Motor neuron (in vitro differentiated cells): ENCODE measurements at regions not wholly inside any gene's neighbourhood (a gene's known extent, or its start where the extent isn't known, plus 50 kb on each side); places are given as distances from the start of the nearest gene placed in this dataset.

ENCODE experiments used
- ATAC-seq, 8 experiments: fragments of 200-7000 bp; cut with Tn5 transposase; replicated peaks in 6 of 8; 2 replicates each; pipeline ENCODE4 v1.8.0; 2021; ENCODE audit warnings: mild to moderate bottlenecking in 8 of 8, moderate library complexity in 8 of 8
- H3K27ac ChIP-seq, 2 donors: fragments of 250-450 bp; sonication (Bioruptor Pico); 2 replicates each; pipeline ENCODE4 v1.9.0; 2021; ENCODE audit warnings: antibody characterized with exemption in 2 of 2, mild to moderate bottlenecking in 2 of 2, moderate library complexity in 1 of 2
- H3K4me1 ChIP-seq, 2 donors: fragments of 250-450 bp; sonication (Bioruptor Pico); replicated peaks in 1 of 2; 2 replicates each; pipeline ENCODE4 v1.6.1; 2021; ENCODE audit warnings: antibody characterized with exemption in 2 of 2, mild to moderate bottlenecking in 2 of 2, moderate library complexity in 1 of 2
- H3K4me3 ChIP-seq, 5 donors: fragments of 250-450 bp; sonication (Bioruptor Pico); 2 replicates each; pipeline ENCODE4 v1.9.0; 2021; ENCODE audit warnings: antibody characterized with exemption in 5 of 5, mild to moderate bottlenecking in 5 of 5, moderate library complexity in 4 of 5
- WGBS, 10 experiments: fragments of 450-650 bp; shearing (Covaris generic); methylation state at CpG; one replicate each; pipeline ENCODE4 v1.0.0; 2022; 5-methylcytosine and 5-hydroxymethylcytosine counted together
- in situ Hi-C, 9 experiments: fragments of 400-800 bp; cut with MboI; loops; one replicate each; pipeline ENCODE4 v1.15.0; 2021; ENCODE audit warnings: low sequenced_read_pairs in 9 of 9, low pct_unique_long_range_greater_than_20kb in 2 of 9; ENCODE audit not compliant: unreplicated experiment in 9 of 9

- Histone ChIP-seq H3K4me3 (no peak overlapping the region), H3K4me1 (peaks cover 3 to 6% of the 10 kb centered on the region in 2 donors), H3K27ac (no peak overlapping the region)
- in situ Hi-C loops = no loop called here
- ATAC-seq = peak in 3 of 8 experiments; percentile 56 to 77 (median 58)
Observed at GRCh38 chr1:97996880-97997279, 76.0 kb upstream of the DPYD start.

- Histone ChIP-seq H3K4me1 (no peaks in the 10 kb centered on the region), H3K27ac (no peak overlapping the region), H3K4me3 (no peak overlapping the region)
- in situ Hi-C loops = no loop called here
- ATAC-seq = no peak
- 68 to 100% (median 87%) methylated on average over 1 to 4 of the region's 4 CpGs; no CpG with 5 or more reads in 1 of the 10 experiments for WGBS, 10 experiments
Observed at GRCh38 chr1:97989094-97989680, 68.4 kb upstream of the DPYD start.

GRCh38 chr1:97986041-97987005 lies 65.5 kb upstream of the DPYD start:
- no peak for ATAC-seq
- in situ Hi-C loops = no loop called here
- 67 to 98% (median 88%) methylated on average over 2 to 15 of the region's 15 CpGs for WGBS, 10 experiments
- H3K4me1 ChIP-seq = no peaks in the 10 kb centered on the region
- no peak overlapping the region for H3K27ac ChIP-seq
- no peak overlapping the region for H3K4me3 ChIP-seq

- Histone ChIP-seq H3K27ac (no peak overlapping the region), H3K4me3 (no peak overlapping the region), H3K4me1 (no peaks in the 10 kb centered on the region)
- ATAC-seq = no peak
- in situ Hi-C loops = no loop called here
- 90 to 100% (median 99%) methylated on average over 2 of the region's 2 CpGs for WGBS, 10 experiments
Observed at GRCh38 chr1:97983126-97983525, 62.3 kb upstream of the DPYD start.

GRCh38 chr1:97980530-97980929 lies 59.7 kb upstream of the DPYD start:
- H3K4me1 ChIP-seq = peaks cover 0 to 7% of the 10 kb centered on the region in 2 donors
- no peak for ATAC-seq
- H3K4me3 ChIP-seq = no peak overlapping the region
- WGBS, 10 experiments = 84 to 100% (median 96%) methylated on average over 2 of the region's 2 CpGs
- no peak overlapping the region for H3K27ac ChIP-seq
- in situ Hi-C loops = no loop called here

- in situ Hi-C loops = no loop called here
- no peak for ATAC-seq
- Histone ChIP-seq H3K4me1 (peaks cover 0 to 7% of the 10 kb centered on the region in 2 donors), H3K4me3 (no peak overlapping the region), H3K27ac (no peak overlapping the region)
Observed at GRCh38 chr1:97976801-97977200, 56.0 kb upstream of the DPYD start.
